GM12878 (cell line): ENCODE measurements at regions not wholly inside any gene's neighbourhood (a gene's known extent, or its start where the extent isn't known, plus 50 kb on each side); places are given as distances from the start of the nearest gene placed in this dataset.

ENCODE experiments used
- ATAC-seq: fragments of 200-7000 bp; cut with Tn5 transposase; 3 replicates; pipeline ENCODE4 v1.9.1; 2020; ENCODE audit warnings: mild to moderate bottlenecking, moderate library complexity
- BruUV-seq: library from RNA; stranded (reverse); fragments of 400-500 nt; replicated peaks from 2 replicates; lab custom pipeline; 2021; lab: Mats Ljungman, UMichigan
- CTCF ChIA-PET: fragments of 300-600 bp; sonication (Branson Sonifier 250); formaldehyde crosslinking; extraction: SDS; loops from one replicate; lab custom pipeline; 2021; ENCODE audit warnings: inconsistent platforms; lab: Yijun Ruan, JAX
- POLR2A ChIA-PET: fragments of 350-600 bp; formaldehyde crosslinking; extraction: SDS; loops from one replicate; lab custom pipeline; 2021; ENCODE audit warnings: inconsistent platforms; lab: Charles Lee
- RAD21 ChIA-PET: fragments of 300-600 bp; sonication (Branson Sonifier 250); formaldehyde crosslinking; loops from one replicate; lab custom pipeline; 2023; ENCODE audit warnings: antibody characterized with exemption; ENCODE audit not compliant: unreplicated experiment; lab: Charles Lee
- SMC1A ChIA-PET: fragments of 300-600 bp; sonication (Branson Sonifier 250); formaldehyde crosslinking; loops from one replicate; lab custom pipeline; 2023; ENCODE audit not compliant: unreplicated experiment, uncharacterized antibody; lab: Charles Lee
- DNase-seq: peaks from one replicate; pipeline ENCODE4 v3.0.0-alpha.2; 2011; ENCODE audit warnings: low read depth, low spot score
- FAIRE-seq: peaks from 3 replicates; lab custom pipeline; 2011; peaks lifted over from hg19 to GRCh38; lab: Jason Lieb, UNC
- H2AFZ ChIP-seq: 2 replicates; pipeline ENCODE4 v1.6.0; 2011; ENCODE audit warnings: low read depth, low read length, control low read depth; ENCODE audit not compliant: control insufficient read depth
- H3K27ac ChIP-seq: 2 replicates; pipeline ENCODE4 v1.5.1; 2011; ENCODE audit warnings: control low read depth; ENCODE audit not compliant: control insufficient read depth, insufficient read depth
- H3K27me3 ChIP-seq, 2 experiments: replicated peaks in 1 of 2; 2 replicates each; pipeline versions ENCODE4 v1.6.0 to v1.6.1; 2011; ENCODE audit warnings: low read length in 1 of 2; ENCODE audit not compliant: control insufficient read depth in 2 of 2, insufficient read depth in 2 of 2
- H3K36me3 ChIP-seq, 2 experiments: 2 replicates each; pipeline ENCODE4 v1.5.1; 2011; ENCODE audit warnings: low read length in 1 of 2; ENCODE audit not compliant: control insufficient read depth in 2 of 2, insufficient read depth in 2 of 2
- H3K4me1 ChIP-seq: 2 replicates; pipeline ENCODE4 v1.6.1; 2011; ENCODE audit warnings: mild to moderate bottlenecking, low read length, moderate library complexity, mixed read lengths; ENCODE audit not compliant: control insufficient read depth, insufficient read depth
- H3K4me2 ChIP-seq: 2 replicates; pipeline ENCODE4 v1.6.0; 2011; ENCODE audit warnings: control low read depth; ENCODE audit not compliant: control insufficient read depth, insufficient read depth
- H3K4me3 ChIP-seq: fragments of 200-600 bp; sonication (generic); 2 replicates; pipeline ENCODE4 v1.5.1; 2016
- H3K79me2 ChIP-seq: 2 replicates; pipeline ENCODE4 v1.6.0; 2011; ENCODE audit warnings: low read length; ENCODE audit not compliant: control insufficient read depth, insufficient read depth
- H3K9ac ChIP-seq: 2 replicates; pipeline ENCODE4 v1.8.0; 2011; ENCODE audit warnings: low read length, control low read depth, mixed read lengths; ENCODE audit not compliant: control insufficient read depth, insufficient read depth
- H3K9me3 ChIP-seq: replicated peaks from 3 replicates; pipeline ENCODE4 v1.5.1; 2011; ENCODE audit warnings: mild to moderate bottlenecking, low read length; ENCODE audit not compliant: control insufficient read depth, insufficient read depth
- H4K20me1 ChIP-seq: 2 replicates; pipeline ENCODE4 v1.6.0; 2011; ENCODE audit not compliant: control insufficient read depth, insufficient read depth
- ATF7 ChIP-seq: fragments of 450-650 bp; IDR thresholded peaks from 2 replicates; pipeline ENCODE4 v1.6.1; 2016; ENCODE audit warnings: low read depth, mild to moderate bottlenecking
- CHD4 ChIP-seq: fragments of 200-600 bp; sonication (generic); IDR thresholded peaks from 2 replicates; pipeline ENCODE4 v1.6.1; 2016; ENCODE audit warnings: mild to moderate bottlenecking
- GATAD2B ChIP-seq: fragments of 450-650 bp; conservative IDR thresholded peaks from 2 replicates; pipeline ENCODE4 v1.6.1; 2017; ENCODE audit warnings: low read depth, mild to moderate bottlenecking, moderate library complexity
- NFYB ChIP-seq: IDR thresholded peaks from 2 replicates; pipeline ENCODE4 v1.6.1; 2011; ENCODE audit warnings: low read depth, mild to moderate bottlenecking, low read length, improper control_type of control experiment, moderate library complexity; ENCODE audit not compliant: insufficient read depth
- NR2C1 ChIP-seq: fragments of 450-650 bp; IDR thresholded peaks from 2 replicates; pipeline ENCODE4 v1.6.1; 2017; ENCODE audit warnings: antibody characterized with exemption, mild to moderate bottlenecking, moderate library complexity
- POLR2AphosphoS5 ChIP-seq: IDR thresholded peaks from 2 replicates; pipeline ENCODE4 v1.6.1; 2011; ENCODE audit warnings: mild to moderate bottlenecking, low read length, inconsistent platforms
- SIX5 ChIP-seq: IDR thresholded peaks from 2 replicates; pipeline ENCODE4 v1.6.1; 2011; ENCODE audit warnings: mild to moderate bottlenecking, low read depth, low read length, moderate library complexity; ENCODE audit not compliant: severe bottlenecking
- SMAD5 ChIP-seq: IDR thresholded peaks from 2 replicates; pipeline ENCODE4 v1.6.1; 2016; ENCODE audit warnings: antibody characterized with exemption, low read depth
- SREBF1 ChIP-seq: IDR thresholded peaks from 2 replicates; pipeline ENCODE4 v1.6.1; 2012; ENCODE audit warnings: mild to moderate bottlenecking, low read length
- STAT3 ChIP-seq: IDR thresholded peaks from 2 replicates; pipeline ENCODE4 v1.6.1; 2011; ENCODE audit warnings: low read depth, low read length, improper control_type of control experiment
- USF1 ChIP-seq: IDR thresholded peaks from 2 replicates; pipeline ENCODE4 v1.6.1; 2011; ENCODE audit warnings: borderline replicate concordance, low read depth, mild to moderate bottlenecking, moderate library complexity, mixed read lengths, low read length; ENCODE audit not compliant: insufficient read depth; ENCODE audit errors: extremely low read length
- ZNF24 ChIP-seq: fragments of 450-650 bp; IDR thresholded peaks from 2 replicates; pipeline ENCODE4 v1.6.1; 2017; ENCODE audit warnings: antibody characterized with exemption, mild to moderate bottlenecking
- WGBS: methylation state at CpG from one replicate; pipeline ENCODE4 v1.1.6; 2016; ENCODE audit warnings: low lambda C conversion rate; ENCODE audit not compliant: insufficient replicate concordance, insufficient coverage; ENCODE audit errors: missing lambda C conversion rate; 5-methylcytosine and 5-hydroxymethylcytosine counted together
- in situ Hi-C: fragments of 300-500 bp; cut with MboI; formaldehyde crosslinking; loops from 9 replicates; pipeline ENCODE4 v1.14.3; 2018; ENCODE audit warnings: mixed read lengths
- intact Hi-C: fragments of 100-400 bp; cut with micrococcal nuclease; formaldehyde crosslinking; loops from one replicate; pipeline ENCODE4 v1.14.2; 2022; ENCODE audit not compliant: unreplicated experiment
- TF ChIP-seq, protein P1 (sequence below): fragments of 450-650 bp; formaldehyde crosslinking; IDR thresholded peaks from 2 replicates; pipeline ENCODE4 v1.5.0; 2022; ENCODE audit warnings: mild to moderate bottlenecking, missing genetic modification characterization

DNA sequence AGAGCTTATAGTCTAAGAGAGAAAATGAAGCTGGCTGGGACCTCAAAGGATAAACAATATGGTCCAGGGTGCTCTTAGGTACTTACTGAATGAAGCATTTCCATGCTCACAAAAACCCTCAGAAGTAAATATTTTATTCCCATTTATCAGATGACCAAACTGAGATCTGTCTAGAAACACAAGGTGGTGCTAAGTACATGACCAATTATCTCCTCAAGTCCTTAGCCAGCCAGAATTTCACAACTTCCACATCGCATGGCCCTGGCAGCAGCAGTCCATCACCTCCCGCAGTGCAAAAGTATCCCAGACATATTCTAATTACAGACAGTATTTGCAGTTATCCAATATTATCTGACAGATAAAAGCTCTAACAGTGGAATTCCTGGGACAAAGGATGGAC, 321.7 kb upstream of the PROX1 start:
- ATAC-seq, result no peak

More for the DNA sequence above, 321.7 kb upstream of the PROX1 start:
- Histone ChIP-seq H3K4me3 (no peak overlapping the region), H3K27ac (no peak overlapping the region), H2AFZ (no peak overlapping the region), H4K20me1 (no peaks in the 10 kb centered on the region), H3K4me1 (no peaks in the 10 kb centered on the region), H3K4me2 (no peak overlapping the region), H3K79me2 (no peaks in the 10 kb centered on the region), H3K36me3 (no peaks in the 10 kb centered on the region), H3K9me3 (no peaks in the 10 kb centered on the region), H3K27me3 (no peaks in the 10 kb centered on the region; a peak in 1 of 4 replicates), H3K9ac (no peak overlapping the region)
- ChIA-PET SMC1A (no interaction called here), CTCF (no interaction called here), RAD21 (no interaction called here), POLR2A (no interaction called here)
- 62% methylated on average over 2 of the region's 2 CpGs for WGBS
- intact Hi-C loops (no loop called here), in situ Hi-C loops (no loop called here)
- no peak for FAIRE-seq
- DNase-seq, result no peak
- no TSS peak for BruUV-seq
- no peak for TF ChIP-seq ZNF24
- no peak for TF ChIP-seq USF1
- no peak for TF ChIP-seq SIX5
- TF ChIP-seq GATAD2B, result no peak
- no peak for TF ChIP-seq POLR2AphosphoS5
- TF ChIP-seq ATF7, result no peak
- TF ChIP-seq NFYB, result no peak
- no peak for TF ChIP-seq CHD4
- no peak for TF ChIP-seq STAT3
- TF ChIP-seq NR2C1, result no peak
- TF ChIP-seq, protein P1, sequence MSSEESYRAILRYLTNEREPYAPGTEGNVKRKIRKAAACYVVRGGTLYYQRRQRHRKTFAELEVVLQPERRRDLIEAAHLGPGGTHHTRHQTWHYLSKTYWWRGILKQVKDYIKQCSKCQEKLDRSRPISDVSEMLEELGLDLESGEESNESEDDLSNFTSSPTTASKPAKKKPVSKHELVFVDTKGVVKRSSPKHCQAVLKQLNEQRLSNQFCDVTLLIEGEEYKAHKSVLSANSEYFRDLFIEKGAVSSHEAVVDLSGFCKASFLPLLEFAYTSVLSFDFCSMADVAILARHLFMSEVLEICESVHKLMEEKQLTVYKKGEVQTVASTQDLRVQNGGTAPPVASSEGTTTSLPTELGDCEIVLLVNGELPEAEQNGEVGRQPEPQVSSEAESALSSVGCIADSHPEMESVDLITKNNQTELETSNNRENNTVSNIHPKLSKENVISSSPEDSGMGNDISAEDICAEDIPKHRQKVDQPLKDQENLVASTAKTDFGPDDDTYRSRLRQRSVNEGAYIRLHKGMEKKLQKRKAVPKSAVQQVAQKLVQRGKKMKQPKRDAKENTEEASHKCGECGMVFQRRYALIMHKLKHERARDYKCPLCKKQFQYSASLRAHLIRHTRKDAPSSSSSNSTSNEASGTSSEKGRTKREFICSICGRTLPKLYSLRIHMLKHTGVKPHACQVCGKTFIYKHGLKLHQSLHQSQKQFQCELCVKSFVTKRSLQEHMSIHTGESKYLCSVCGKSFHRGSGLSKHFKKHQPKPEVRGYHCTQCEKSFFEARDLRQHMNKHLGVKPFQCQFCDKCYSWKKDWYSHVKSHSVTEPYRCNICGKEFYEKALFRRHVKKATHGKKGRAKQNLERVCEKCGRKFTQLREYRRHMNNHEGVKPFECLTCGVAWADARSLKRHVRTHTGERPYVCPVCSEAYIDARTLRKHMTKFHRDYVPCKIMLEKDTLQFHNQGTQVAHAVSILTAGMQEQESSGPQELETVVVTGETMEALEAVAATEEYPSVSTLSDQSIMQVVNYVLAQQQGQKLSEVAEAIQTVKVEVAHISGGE (CRISPR knock-in tag), result no peak
- no peak for TF ChIP-seq SMAD5
- no peak for TF ChIP-seq SREBF1
